Kidney tubule cell (primary cell): ENCODE measurements at regions not wholly inside any gene's neighbourhood (a gene's known extent, or its start where the extent isn't known, plus 50 kb on each side); places are given as distances from the start of the nearest gene placed in this dataset.
A peak's percentile ranks its signal among the peaks of the same experiment; 100 is the strongest.

ENCODE experiments used
- DNase-seq: peaks from one replicate; pipeline ENCODE4 v3.0.0-alpha.2; 2018; ENCODE audit warnings: low spot score

- no peak for DNase-seq
Observed at GRCh38 chr2:57954020-57954419, 92.6 kb upstream of the VRK2 start.

GRCh38 chr2:57957238-57957637 is 89.4 kb upstream of the VRK2 start:
- DNase-seq = no peak

GRCh38 chr2:57959390-57959789 is 87.2 kb upstream of the VRK2 start:
- no peak for DNase-seq

- no peak for DNase-seq
Observed at GRCh38 chr2:57962861-57963260, 83.7 kb upstream of the VRK2 start.

- no peak for DNase-seq
Observed at GRCh38 chr2:57965219-57965618, 81.4 kb upstream of the VRK2 start.

GRCh38 chr2:57965961-57966360 is 80.6 kb upstream of the VRK2 start:
- DNase-seq = peak; percentile 26

- no peak for DNase-seq
Observed at GRCh38 chr2:57973621-57974186, 72.9 kb upstream of the VRK2 start.

- no peak for DNase-seq
Observed at GRCh38 chr2:57979158-57979557, 67.4 kb upstream of the VRK2 start.

- peak; percentile 22 for DNase-seq
Observed at GRCh38 chr2:57981083-57981768, 65.4 kb upstream of the VRK2 start.

- no peak for DNase-seq
Observed at GRCh38 chr2:57987835-57988573, 58.6 kb upstream of the VRK2 start.

- DNase-seq = no peak
Observed at GRCh38 chr2:57990118-57990725, 56.4 kb upstream of the VRK2 start.
